AG10803 (cell line): ENCODE measurements at regions not wholly inside any gene's neighbourhood (a gene's known extent, or its start where the extent isn't known, plus 50 kb on each side); places are given as distances from the start of the nearest gene placed in this dataset.

Experiments used
- DNase-seq: peaks from one replicate; pipeline ENCODE4 v3.0.0; 2010; ENCODE audit warnings: low read depth
- H3K4me3 ChIP-seq: 2 replicates; pipeline ENCODE4 v1.5.1; 2011; ENCODE audit warnings: mild to moderate bottlenecking, low read length, control low read depth
- CTCF ChIP-seq: conservative IDR thresholded peaks from 2 replicates; pipeline ENCODE4 v1.5.1; 2011; ENCODE audit warnings: mild to moderate bottlenecking, low read length, control low read depth, inconsistent platforms

- no peak for DNase-seq
- no peak for TF ChIP-seq CTCF
- H3K4me3 ChIP-seq = no peak overlapping the region
Measured at GRCh38 chr1:222299524-222299923, 248.4 kb downstream of the HHIPL2 start.

GRCh38 chr1:222290866-222291265 is 257.0 kb downstream of the HHIPL2 start:
- no peak overlapping the region for H3K4me3 ChIP-seq
- no peak for TF ChIP-seq CTCF
- no peak for DNase-seq

- TF ChIP-seq CTCF = no peak
- no peak overlapping the region for H3K4me3 ChIP-seq
- DNase-seq = no peak
Measured at GRCh38 chr1:222288053-222288452, 259.9 kb downstream of the HHIPL2 start.

GRCh38 chr1:222286011-222286410 is 261.9 kb downstream of the HHIPL2 start:
- no peak for DNase-seq
- TF ChIP-seq CTCF = no peak

GRCh38 chr1:222285526-222285925 is 262.4 kb downstream of the HHIPL2 start:
- TF ChIP-seq CTCF = no peak
- no peak for DNase-seq
- no peak overlapping the region for H3K4me3 ChIP-seq

More at GRCh38 chr1:222286011-222286410, 261.9 kb downstream of the HHIPL2 start:
- H3K4me3 ChIP-seq = no peak overlapping the region

- TF ChIP-seq CTCF = no peak
- DNase-seq = peak; percentile 21
- no peak overlapping the region for H3K4me3 ChIP-seq
Measured at GRCh38 chr1:222284466-222284865, 263.4 kb downstream of the HHIPL2 start.

- no peak overlapping the region for H3K4me3 ChIP-seq
- no peak for TF ChIP-seq CTCF
- DNase-seq = peak; percentile 92
Measured at GRCh38 chr1:222283147-222283768, 264.6 kb downstream of the HHIPL2 start.
